ENCODE measurements at regions not wholly inside any gene's neighbourhood (a gene's known extent, or its start where the extent isn't known, plus 50 kb on each side); places are given as distances from the start of the nearest gene placed in this dataset.

DNA sequence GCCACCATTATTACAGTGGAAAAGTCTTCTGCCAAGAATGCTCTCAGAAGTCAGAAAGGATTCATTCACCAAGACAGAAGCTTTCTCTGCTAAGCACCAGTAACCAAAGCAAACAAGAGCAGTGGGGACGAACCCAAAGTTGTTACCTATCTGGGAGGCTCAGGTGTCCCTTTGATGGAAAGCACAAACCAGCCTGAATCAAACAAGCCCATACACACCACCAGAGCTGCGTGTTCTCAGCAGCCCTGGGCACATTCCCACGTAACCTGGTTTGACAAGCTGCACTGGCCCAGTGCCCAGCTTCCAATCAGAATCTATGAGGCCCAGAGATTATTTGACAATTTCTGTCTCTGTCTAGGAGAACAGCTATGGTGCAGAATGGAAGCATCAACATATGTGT is 252.6 kb downstream of the ACTL7B start:
- TF ChIP-seq, protein P1, sequence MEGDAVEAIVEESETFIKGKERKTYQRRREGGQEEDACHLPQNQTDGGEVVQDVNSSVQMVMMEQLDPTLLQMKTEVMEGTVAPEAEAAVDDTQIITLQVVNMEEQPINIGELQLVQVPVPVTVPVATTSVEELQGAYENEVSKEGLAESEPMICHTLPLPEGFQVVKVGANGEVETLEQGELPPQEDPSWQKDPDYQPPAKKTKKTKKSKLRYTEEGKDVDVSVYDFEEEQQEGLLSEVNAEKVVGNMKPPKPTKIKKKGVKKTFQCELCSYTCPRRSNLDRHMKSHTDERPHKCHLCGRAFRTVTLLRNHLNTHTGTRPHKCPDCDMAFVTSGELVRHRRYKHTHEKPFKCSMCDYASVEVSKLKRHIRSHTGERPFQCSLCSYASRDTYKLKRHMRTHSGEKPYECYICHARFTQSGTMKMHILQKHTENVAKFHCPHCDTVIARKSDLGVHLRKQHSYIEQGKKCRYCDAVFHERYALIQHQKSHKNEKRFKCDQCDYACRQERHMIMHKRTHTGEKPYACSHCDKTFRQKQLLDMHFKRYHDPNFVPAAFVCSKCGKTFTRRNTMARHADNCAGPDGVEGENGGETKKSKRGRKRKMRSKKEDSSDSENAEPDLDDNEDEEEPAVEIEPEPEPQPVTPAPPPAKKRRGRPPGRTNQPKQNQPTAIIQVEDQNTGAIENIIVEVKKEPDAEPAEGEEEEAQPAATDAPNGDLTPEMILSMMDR (IDR thresholded peaks at IDR 0.05; ENCODE audit: insufficient read depth, low read depth, low read length), result no peak
- no peak for TF ChIP-seq EZH2 (IDR thresholded peaks at IDR 0.05; ENCODE audit: insufficient read depth, low read length)

Data from astrocyte (in vitro differentiated cells and primary cell).